ENCODE measurements at regions not wholly inside any gene's neighbourhood (a gene's known extent, or its start where the extent isn't known, plus 50 kb on each side); places are given as distances from the start of the nearest gene placed in this dataset.
"Not testable (repeated sequence)": the region's sequence is repeated elsewhere in the genome, so short reads cannot be mapped to it uniquely, and the experiment has no call there.

GRCh38 chr15:95737060-95737459 lies 593.4 kb upstream of the NR2F2 start:
- no peak for DNase-seq (ENCODE audit: low read depth)

GRCh38 chr15:95739131-95739530 lies 591.4 kb upstream of the NR2F2 start:
- no peak for DNase-seq (ENCODE audit: low read depth)

GRCh38 chr15:95741830-95742229 lies 588.7 kb upstream of the NR2F2 start:
- no peak for DNase-seq (ENCODE audit: low read depth)

- no peak for DNase-seq (ENCODE audit: low read depth)
Measured at GRCh38 chr15:95742256-95742655, 588.2 kb upstream of the NR2F2 start.

- no peak for DNase-seq (ENCODE audit: low read depth)
Measured at GRCh38 chr15:95742836-95743235, 587.7 kb upstream of the NR2F2 start.

- no peak for DNase-seq (ENCODE audit: low read depth)
Measured at GRCh38 chr15:95757171-95757570, 573.3 kb upstream of the NR2F2 start.

- no peak for DNase-seq (ENCODE audit: low read depth)
Measured at GRCh38 chr15:95758451-95758850, 572.0 kb upstream of the NR2F2 start.

- no peak for DNase-seq (ENCODE audit: low read depth)
Measured at GRCh38 chr15:95758851-95759250, 571.6 kb upstream of the NR2F2 start.

GRCh38 chr15:95760508-95760907 lies 570.0 kb upstream of the NR2F2 start:
- DNase-seq (ENCODE audit: low read depth) = no peak

- DNase-seq (ENCODE audit: low read depth) = no peak
Measured at GRCh38 chr15:95761501-95762165, 568.9 kb upstream of the NR2F2 start.

GRCh38 chr15:95763426-95763825 lies 567.1 kb upstream of the NR2F2 start:
- DNase-seq (ENCODE audit: low read depth) = no peak

- DNase-seq (ENCODE audit: low read depth) = no peak
Measured at GRCh38 chr15:95765161-95765560, 565.3 kb upstream of the NR2F2 start.

- no peak for DNase-seq (ENCODE audit: low read depth)
Measured at GRCh38 chr15:95770196-95770595, 560.3 kb upstream of the NR2F2 start.

- no peak for DNase-seq (ENCODE audit: low read depth)
Measured at GRCh38 chr15:95772982-95773381, 557.5 kb upstream of the NR2F2 start.

- DNase-seq (ENCODE audit: low read depth) = no peak
Measured at GRCh38 chr15:95784508-95784907, 546.0 kb upstream of the NR2F2 start.

GRCh38 chr15:95785276-95785675 lies 545.2 kb upstream of the NR2F2 start:
- DNase-seq (ENCODE audit: low read depth) = not testable (repeated sequence)

- no peak for DNase-seq (ENCODE audit: low read depth)
Measured at GRCh38 chr15:95793231-95793630, 537.3 kb upstream of the NR2F2 start.

GRCh38 chr15:95795386-95795785 lies 535.1 kb upstream of the NR2F2 start:
- DNase-seq (ENCODE audit: low read depth) = no peak

GRCh38 chr15:95799286-95800200 lies 531.0 kb upstream of the NR2F2 start:
- DNase-seq (ENCODE audit: low read depth) = no peak

- DNase-seq (ENCODE audit: low read depth) = no peak
Measured at GRCh38 chr15:95804484-95804883, 526.0 kb upstream of the NR2F2 start.

GRCh38 chr15:95812491-95812890 lies 518.0 kb upstream of the NR2F2 start:
- no peak for DNase-seq (ENCODE audit: low read depth)

- DNase-seq (ENCODE audit: low read depth) = no peak
Measured at GRCh38 chr15:95814908-95815307, 515.6 kb upstream of the NR2F2 start.

GRCh38 chr15:95816591-95816990 lies 513.9 kb upstream of the NR2F2 start:
- no peak for DNase-seq (ENCODE audit: low read depth)

Measured in T follicular helper cell (primary cell).